ENCODE measurements at regions not wholly inside any gene's neighbourhood (a gene's known extent, or its start where the extent isn't known, plus 50 kb on each side); places are given as distances from the start of the nearest gene placed in this dataset.
"Not testable (repeated sequence)": the region's sequence is repeated elsewhere in the genome, so short reads cannot be mapped to it uniquely, and the experiment has no call there.

- H3K27me3 Mint-ChIP-seq; H3K9me3 Mint-ChIP-seq (ENCODE audit: low read depth); CTCF ChIA-PET; DNase-seq; H3K4me3 Mint-ChIP-seq; H3K36me3 Mint-ChIP-seq (ENCODE audit: low read depth); H3K27ac Mint-ChIP-seq; POLR2A ChIA-PET; ATAC-seq; intact Hi-C loops (cut with DNase I, micrococcal nuclease); H3K4me1 Mint-ChIP-seq: not testable (repeated sequence)
Measured at GRCh38 chr11:3307584-3307983, 71.4 kb downstream of the ZNF195 start.

GRCh38 chr11:3301060-3301459, 68.8 kb upstream of the MRGPRE start:
- POLR2A ChIA-PET; H3K4me1 Mint-ChIP-seq; H3K4me3 Mint-ChIP-seq; DNase-seq; H3K27me3 Mint-ChIP-seq; intact Hi-C loops (cut with DNase I, micrococcal nuclease); ATAC-seq; H3K36me3 Mint-ChIP-seq (ENCODE audit: low read depth); H3K27ac Mint-ChIP-seq; H3K9me3 Mint-ChIP-seq (ENCODE audit: low read depth); CTCF ChIA-PET: not testable (repeated sequence)

GRCh38 chr11:3300579-3300978, 68.4 kb upstream of the MRGPRE start:
- intact Hi-C loops (cut with DNase I, micrococcal nuclease); H3K27ac Mint-ChIP-seq; H3K27me3 Mint-ChIP-seq; CTCF ChIA-PET; POLR2A ChIA-PET; H3K36me3 Mint-ChIP-seq (ENCODE audit: low read depth); H3K4me1 Mint-ChIP-seq; H3K4me3 Mint-ChIP-seq; ATAC-seq; DNase-seq; H3K9me3 Mint-ChIP-seq (ENCODE audit: low read depth): not testable (repeated sequence)

GRCh38 chr11:3297834-3298233, 65.6 kb upstream of the MRGPRE start:
- H3K36me3 Mint-ChIP-seq (ENCODE audit: low read depth); H3K4me1 Mint-ChIP-seq; CTCF ChIA-PET; H3K4me3 Mint-ChIP-seq; H3K9me3 Mint-ChIP-seq (ENCODE audit: low read depth); H3K27ac Mint-ChIP-seq; H3K27me3 Mint-ChIP-seq; intact Hi-C loops (cut with DNase I, micrococcal nuclease); POLR2A ChIA-PET: not testable (repeated sequence)
- DNase-seq (peak; percentile 13), ATAC-seq (peak; percentile 71)

- H3K4me3 Mint-ChIP-seq; CTCF ChIA-PET; ATAC-seq; intact Hi-C loops (cut with DNase I, micrococcal nuclease); H3K36me3 Mint-ChIP-seq (ENCODE audit: low read depth); H3K27ac Mint-ChIP-seq; H3K4me1 Mint-ChIP-seq; H3K9me3 Mint-ChIP-seq (ENCODE audit: low read depth); DNase-seq; POLR2A ChIA-PET; H3K27me3 Mint-ChIP-seq: not testable (repeated sequence)
Measured at GRCh38 chr11:3290563-3290962, 58.3 kb upstream of the MRGPRE start.

DNA sequence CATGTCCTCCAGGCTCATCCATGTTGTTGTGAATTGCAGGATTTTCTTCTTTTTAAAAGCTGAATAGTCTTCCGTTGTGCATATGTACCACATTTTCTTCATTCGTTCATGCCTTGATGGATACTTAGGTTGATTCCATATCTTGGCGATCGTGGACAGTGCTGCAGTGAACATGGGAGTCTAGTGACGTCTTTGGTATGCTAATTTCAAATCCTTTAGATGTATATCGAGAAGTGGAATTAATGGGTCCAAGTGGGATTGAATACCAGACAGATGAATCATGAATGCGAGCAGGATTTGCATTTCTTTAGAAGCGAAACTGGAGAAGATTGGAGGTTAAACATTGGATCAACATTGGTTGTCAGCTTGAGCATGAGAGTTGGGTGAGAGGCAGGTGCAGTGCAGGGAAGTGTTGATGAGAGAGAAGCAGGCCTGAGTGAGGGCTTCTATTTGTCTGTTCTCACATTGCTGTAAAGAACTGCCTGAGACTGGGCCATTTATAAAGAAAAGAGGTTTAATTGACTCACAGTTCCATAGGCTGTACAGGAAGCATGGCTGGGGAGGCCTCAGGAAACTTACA, 55.2 kb upstream of the MRGPRE start:
- H3K4me3 Mint-ChIP-seq; ATAC-seq; intact Hi-C loops (cut with DNase I, micrococcal nuclease); H3K9me3 Mint-ChIP-seq (ENCODE audit: low read depth); CTCF ChIA-PET; H3K27ac Mint-ChIP-seq; H3K36me3 Mint-ChIP-seq (ENCODE audit: low read depth); POLR2A ChIA-PET; H3K4me1 Mint-ChIP-seq; H3K27me3 Mint-ChIP-seq; DNase-seq: not testable (repeated sequence)

GRCh38 chr11:3285261-3285660, 53.0 kb upstream of the MRGPRE start:
- H3K27ac Mint-ChIP-seq; H3K4me1 Mint-ChIP-seq; H3K27me3 Mint-ChIP-seq; DNase-seq; H3K4me3 Mint-ChIP-seq; H3K9me3 Mint-ChIP-seq (ENCODE audit: low read depth); CTCF ChIA-PET; intact Hi-C loops (cut with DNase I, micrococcal nuclease); ATAC-seq; H3K36me3 Mint-ChIP-seq (ENCODE audit: low read depth); POLR2A ChIA-PET: not testable (repeated sequence)

GRCh38 chr11:3284248-3284647, 52.0 kb upstream of the MRGPRE start:
- ATAC-seq, result not testable (repeated sequence)

DNA sequence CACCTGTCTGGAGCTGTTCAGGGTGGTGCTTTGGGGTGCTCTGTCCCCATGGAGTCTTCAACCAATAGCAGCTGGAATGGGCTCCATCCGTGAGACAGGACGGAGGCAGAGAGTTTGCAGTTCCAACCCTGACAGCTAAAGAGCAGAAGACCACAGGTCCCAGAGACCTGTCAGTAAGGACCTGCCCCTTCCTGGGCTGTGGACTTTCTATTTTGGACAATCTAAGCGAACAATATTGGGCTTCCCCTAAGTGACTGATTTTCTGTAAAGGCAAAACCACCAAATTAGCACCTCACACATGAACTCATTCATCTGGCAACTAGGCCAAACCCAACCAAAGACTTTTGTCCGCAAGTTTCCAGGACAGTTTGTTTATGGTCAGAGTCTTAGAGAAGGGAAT, 50.5 kb upstream of the MRGPRE start:
- H3K27ac Mint-ChIP-seq; H3K9me3 Mint-ChIP-seq (ENCODE audit: low read depth); ATAC-seq; H3K27me3 Mint-ChIP-seq; intact Hi-C loops (cut with DNase I, micrococcal nuclease); CTCF ChIA-PET; H3K4me3 Mint-ChIP-seq; H3K4me1 Mint-ChIP-seq; DNase-seq; POLR2A ChIA-PET; H3K36me3 Mint-ChIP-seq (ENCODE audit: low read depth): not testable (repeated sequence)

More at GRCh38 chr11:3284248-3284647, 52.0 kb upstream of the MRGPRE start:
- DNase-seq; H3K4me1 Mint-ChIP-seq; H3K27ac Mint-ChIP-seq; H3K4me3 Mint-ChIP-seq; POLR2A ChIA-PET; H3K36me3 Mint-ChIP-seq (ENCODE audit: low read depth); H3K9me3 Mint-ChIP-seq (ENCODE audit: low read depth); intact Hi-C loops (cut with DNase I, micrococcal nuclease); H3K27me3 Mint-ChIP-seq; CTCF ChIA-PET: not testable (repeated sequence)

Measured in activated CD4-positive, alpha-beta T cell treated with anti-CD3 and anti-CD28 coated beads for 36 hours (primary cell).